Lower lobe of right lung (tissue), 2 donors: ENCODE measurements at regions not wholly inside any gene's neighbourhood (a gene's known extent, or its start where the extent isn't known, plus 50 kb on each side); places are given as distances from the start of the nearest gene placed in this dataset.

ENCODE experiments used
- ATAC-seq, 2 donors: fragments of 200-7000 bp; cut with Tn5 transposase; one replicate each; pipeline ENCODE4 v1.9.1; 2020 to 2022; ENCODE audit warnings: mild to moderate bottlenecking in 2 of 2, moderate library complexity in 2 of 2
- DNase-seq: peaks from one replicate; pipeline ENCODE4 v3.0.0-alpha.2; 2020
- H3K27ac ChIP-seq: fragments of 200-600 bp; one replicate; pipeline ENCODE4 v1.8.0; 2022
- H3K27me3 ChIP-seq: fragments of 200-600 bp; one replicate; pipeline ENCODE4 v1.8.0; 2022; ENCODE audit warnings: low read depth
- H3K36me3 ChIP-seq: fragments of 200-600 bp; one replicate; pipeline ENCODE4 v1.8.0; 2022; ENCODE audit warnings: mild to moderate bottlenecking
- H3K4me1 ChIP-seq: fragments of 200-600 bp; one replicate; pipeline ENCODE4 v1.8.0; 2022
- H3K4me3 ChIP-seq: fragments of 200-600 bp; one replicate; pipeline ENCODE4 v1.8.0; 2022; ENCODE audit warnings: mild to moderate bottlenecking
- H3K9me3 ChIP-seq: fragments of 200-600 bp; one replicate; pipeline ENCODE4 v1.8.0; 2022
- intact Hi-C: fragments of 100-400 bp; cut with DNase I; formaldehyde crosslinking; loops from one replicate; pipeline ENCODE4 v1.11.0; 2022
- TF ChIP-seq, protein P1 (sequence below): fragments of 200-600 bp; IDR thresholded peaks from one replicate; pipeline ENCODE4 v1.8.0; 2022; ENCODE audit warnings: antibody characterized with exemption, mild to moderate bottlenecking
- donor health status: DM: no; HTN: yes; CAD: no; lungs with severe emphysema.

DNA sequence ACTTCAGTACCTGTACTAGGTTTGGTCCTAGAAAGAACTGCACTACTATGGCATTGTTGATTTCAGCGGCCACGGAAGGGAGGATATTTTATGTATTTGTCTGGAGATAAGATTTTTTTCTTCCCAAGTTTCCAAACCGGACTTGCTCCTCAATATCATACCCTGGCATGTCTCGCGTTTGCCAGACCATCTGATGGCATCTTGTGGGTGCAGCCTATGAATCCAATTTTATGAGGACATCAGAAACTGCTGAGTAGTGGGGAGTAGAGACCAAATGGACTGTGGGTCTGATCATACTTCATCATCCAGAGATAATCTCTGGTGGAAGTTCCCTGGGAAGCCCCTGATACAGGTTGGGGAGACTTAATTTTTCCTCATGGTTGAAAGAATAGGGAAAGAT, 716.1 kb upstream of the WWC1 start:
- Histone ChIP-seq H3K9me3 (no peaks in the 10 kb centered on the region), H3K27ac (no peak overlapping the region), H3K36me3 (no peaks in the 10 kb centered on the region), H3K4me1 (no peaks in the 10 kb centered on the region), H3K4me3 (no peak overlapping the region), H3K27me3 (peaks cover 52% of the 10 kb centered on the region)
- ATAC-seq (no peak), DNase-seq (no peak)
- TF ChIP-seq, protein P1, sequence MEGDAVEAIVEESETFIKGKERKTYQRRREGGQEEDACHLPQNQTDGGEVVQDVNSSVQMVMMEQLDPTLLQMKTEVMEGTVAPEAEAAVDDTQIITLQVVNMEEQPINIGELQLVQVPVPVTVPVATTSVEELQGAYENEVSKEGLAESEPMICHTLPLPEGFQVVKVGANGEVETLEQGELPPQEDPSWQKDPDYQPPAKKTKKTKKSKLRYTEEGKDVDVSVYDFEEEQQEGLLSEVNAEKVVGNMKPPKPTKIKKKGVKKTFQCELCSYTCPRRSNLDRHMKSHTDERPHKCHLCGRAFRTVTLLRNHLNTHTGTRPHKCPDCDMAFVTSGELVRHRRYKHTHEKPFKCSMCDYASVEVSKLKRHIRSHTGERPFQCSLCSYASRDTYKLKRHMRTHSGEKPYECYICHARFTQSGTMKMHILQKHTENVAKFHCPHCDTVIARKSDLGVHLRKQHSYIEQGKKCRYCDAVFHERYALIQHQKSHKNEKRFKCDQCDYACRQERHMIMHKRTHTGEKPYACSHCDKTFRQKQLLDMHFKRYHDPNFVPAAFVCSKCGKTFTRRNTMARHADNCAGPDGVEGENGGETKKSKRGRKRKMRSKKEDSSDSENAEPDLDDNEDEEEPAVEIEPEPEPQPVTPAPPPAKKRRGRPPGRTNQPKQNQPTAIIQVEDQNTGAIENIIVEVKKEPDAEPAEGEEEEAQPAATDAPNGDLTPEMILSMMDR, result no peak
- intact Hi-C loops, result no loop called here

DNA sequence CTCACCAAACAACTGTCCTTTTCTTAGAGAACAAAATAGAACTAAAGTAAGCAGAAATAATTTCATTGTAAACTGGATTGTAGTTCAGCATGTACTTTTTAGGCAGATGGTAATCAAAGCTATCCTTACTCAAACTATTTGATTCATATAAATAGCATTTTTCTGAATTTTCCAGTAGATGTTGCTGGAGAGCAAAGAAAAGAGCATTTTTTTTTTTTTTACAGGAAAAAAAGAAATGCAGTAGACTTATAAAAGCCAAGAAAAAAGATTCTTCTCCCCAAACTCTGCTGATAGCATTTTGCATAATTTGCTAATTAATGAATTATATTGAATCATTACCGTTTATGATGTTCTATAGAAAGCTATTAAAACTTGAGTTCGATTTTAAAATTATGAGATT, 715.3 kb upstream of the WWC1 start:
- Histone ChIP-seq H3K27me3 (peaks cover 52% of the 10 kb centered on the region), H3K4me3 (no peak overlapping the region), H3K27ac (no peak overlapping the region), H3K4me1 (no peaks in the 10 kb centered on the region), H3K9me3 (no peaks in the 10 kb centered on the region), H3K36me3 (no peaks in the 10 kb centered on the region)
- intact Hi-C loops, result no loop called here
- ATAC-seq (no peak), DNase-seq (no peak)
- TF ChIP-seq, protein P1, result no peak

DNA sequence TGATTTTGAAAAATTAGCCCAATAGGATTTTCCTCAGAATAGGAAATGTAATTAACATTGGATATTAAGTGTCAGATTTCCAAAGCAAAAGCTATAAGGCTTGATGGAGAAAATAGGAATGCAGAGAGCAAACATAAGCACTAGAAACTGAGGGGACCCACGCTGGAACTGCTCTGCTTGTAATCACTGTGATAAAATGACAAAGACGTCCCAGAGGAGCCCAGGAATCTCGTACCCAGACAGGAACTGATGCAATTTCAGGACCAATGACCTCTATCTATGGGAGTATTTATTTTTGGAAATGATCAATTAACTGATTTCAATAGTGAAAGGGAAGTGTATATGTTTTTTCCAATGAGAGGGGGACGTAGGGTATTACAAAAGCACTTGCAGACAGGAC, 714.5 kb upstream of the WWC1 start:
- DNase-seq (no peak), ATAC-seq (no peak)
- no peaks in the 10 kb centered on the region for H3K36me3 ChIP-seq
- intact Hi-C loops, result no loop called here
- peaks cover 52% of the 10 kb centered on the region for H3K27me3 ChIP-seq
- no peak overlapping the region for H3K4me3 ChIP-seq
- no peaks in the 10 kb centered on the region for H3K4me1 ChIP-seq
- TF ChIP-seq, protein P1, result no peak
- H3K9me3 ChIP-seq, result no peaks in the 10 kb centered on the region
- H3K27ac ChIP-seq, result no peak overlapping the region

DNA sequence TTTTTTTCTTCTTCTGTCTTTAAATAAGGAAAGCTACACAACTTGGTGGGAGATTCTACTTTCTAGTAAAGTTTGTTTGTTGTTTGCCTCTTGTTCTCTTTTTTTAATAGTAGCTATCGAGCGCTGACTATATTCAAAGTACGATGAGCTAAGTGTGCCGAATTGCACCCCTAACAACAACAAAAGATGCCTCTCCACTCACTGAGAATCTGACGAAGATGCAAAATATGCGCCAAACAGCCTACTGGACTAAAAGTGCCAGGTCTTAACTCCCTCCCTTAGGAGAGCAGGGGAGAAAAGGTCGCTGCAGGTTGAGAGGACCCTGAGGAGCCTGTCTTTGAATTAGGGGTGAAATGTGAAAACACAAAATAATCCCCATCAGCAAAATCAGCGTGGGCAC, 713.8 kb upstream of the WWC1 start:
- DNase-seq, result no peak
- no peaks in the 10 kb centered on the region for H3K4me1 ChIP-seq
- no peaks in the 10 kb centered on the region for H3K36me3 ChIP-seq
- H3K9me3 ChIP-seq, result no peaks in the 10 kb centered on the region
- intact Hi-C loops, result no loop called here
- no peak overlapping the region for H3K27ac ChIP-seq
- no peak for ATAC-seq
- H3K4me3 ChIP-seq, result no peak overlapping the region
- H3K27me3 ChIP-seq, result peaks cover 48% of the 10 kb centered on the region
- TF ChIP-seq, protein P1, result no peak

DNA sequence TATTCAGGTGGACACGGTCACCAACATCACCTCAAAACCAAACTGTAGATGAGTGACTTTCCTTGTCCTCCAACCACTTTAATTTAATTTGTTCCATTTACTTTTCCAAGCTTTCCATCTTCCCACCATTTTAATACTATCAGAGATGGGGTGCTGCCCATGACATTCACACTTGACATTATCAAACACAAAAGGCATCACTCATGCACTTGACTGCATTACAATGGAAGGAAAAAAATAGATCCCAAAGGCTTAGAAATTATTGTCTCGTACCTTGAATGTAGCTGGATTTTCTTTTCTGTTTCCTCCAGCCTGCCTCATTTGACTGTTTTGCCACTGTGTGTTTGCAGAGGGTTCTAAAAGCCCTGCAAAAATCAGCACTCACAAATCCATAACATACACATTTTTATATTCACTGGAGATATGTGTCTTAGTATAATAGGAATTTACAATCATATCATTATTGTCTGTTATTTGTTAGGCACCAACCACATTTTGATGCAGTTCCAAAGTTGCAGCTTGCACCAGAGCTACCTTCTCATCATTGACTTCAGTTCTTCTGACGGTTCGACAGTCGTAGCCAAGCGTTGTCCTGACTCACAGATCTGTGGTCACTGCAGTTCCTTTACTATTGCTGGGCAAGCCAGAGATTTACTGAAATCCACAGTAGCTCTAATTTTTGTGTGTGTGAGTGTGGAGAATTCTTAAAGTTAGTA, 712.3 kb upstream of the WWC1 start:
- peaks cover 37% of the 10 kb centered on the region for H3K27me3 ChIP-seq
- H3K9me3 ChIP-seq, result no peaks in the 10 kb centered on the region
- H3K36me3 ChIP-seq, result no peaks in the 10 kb centered on the region
- no peak for DNase-seq
- TF ChIP-seq, protein P1, result no peak
- ATAC-seq, result no peak
- no peaks in the 10 kb centered on the region for H3K4me1 ChIP-seq
- H3K27ac ChIP-seq, result no peak overlapping the region
- H3K4me3 ChIP-seq, result no peak overlapping the region
- intact Hi-C loops, result no loop called here

DNA sequence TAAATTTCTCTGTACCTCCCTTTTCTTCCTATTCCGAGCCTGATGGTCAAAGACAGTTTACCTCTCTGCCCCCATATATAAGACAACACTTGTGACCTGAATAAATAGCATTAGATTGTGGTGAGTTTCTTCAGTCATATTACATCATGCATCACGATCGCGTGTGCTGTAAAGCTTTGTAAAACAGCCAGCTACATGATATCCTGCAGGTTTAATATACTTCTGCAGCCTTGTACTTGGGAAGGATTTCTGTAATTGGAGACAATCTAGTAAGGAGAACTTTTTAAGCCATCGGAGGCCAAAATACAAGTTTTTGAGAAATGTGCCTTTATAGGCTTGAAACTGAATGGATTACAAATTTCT, 711.8 kb upstream of the WWC1 start:
- ATAC-seq, result no peak
- no peaks in the 10 kb centered on the region for H3K9me3 ChIP-seq
- TF ChIP-seq, protein P1, result no peak
- intact Hi-C loops, result no loop called here
- H3K4me1 ChIP-seq, result no peaks in the 10 kb centered on the region
- DNase-seq, result no peak
- H3K27ac ChIP-seq, result no peak overlapping the region
- no peaks in the 10 kb centered on the region for H3K36me3 ChIP-seq
- no peak overlapping the region for H3K4me3 ChIP-seq
- H3K27me3 ChIP-seq, result peaks cover 32% of the 10 kb centered on the region
